ENCODE measurements at regions not wholly inside any gene's neighbourhood (a gene's known extent, or its start where the extent isn't known, plus 50 kb on each side); places are given as distances from the start of the nearest gene placed in this dataset.
A peak's percentile ranks its signal among the peaks of the same experiment; 100 is the strongest.
"Not testable (repeated sequence)": the region's sequence is repeated elsewhere in the genome, so short reads cannot be mapped to it uniquely, and the experiment has no call there.

- not testable (repeated sequence) for DNase-seq
These were observed 60.5 kb downstream of the AREG start for GRCh38 chr4:74505355-74505978.

- not testable (repeated sequence) for DNase-seq
These were observed 64.4 kb downstream of the AREG start for GRCh38 chr4:74509363-74509762.

- DNase-seq: no peak
These were observed 71.4 kb downstream of the AREG start for GRCh38 chr4:74516303-74516702.

GRCh38 chr4:74517996-74518395 lies 73.1 kb downstream of the AREG start:
- no peak for DNase-seq

GRCh38 chr4:74522251-74522991 lies 77.5 kb downstream of the AREG start:
- DNase-seq: no peak

GRCh38 chr4:74523096-74523495 lies 78.2 kb downstream of the AREG start:
- no peak for DNase-seq

- DNase-seq: no peak
These were observed 80.0 kb downstream of the AREG start for GRCh38 chr4:74524985-74525384.

GRCh38 chr4:74527049-74527448 lies 82.1 kb downstream of the AREG start:
- DNase-seq: no peak

- no peak for DNase-seq
These were observed 83.2 kb downstream of the AREG start for GRCh38 chr4:74528178-74528577.

GRCh38 chr4:74529284-74530041 lies 84.5 kb downstream of the AREG start:
- DNase-seq: no peak

- peak; percentile 2 for DNase-seq
These were observed 87.2 kb downstream of the AREG start for GRCh38 chr4:74531963-74532794.

GRCh38 chr4:74534121-74534520 lies 89.2 kb downstream of the AREG start:
- no peak for DNase-seq

GRCh38 chr4:74534936-74535335 lies 90.0 kb downstream of the AREG start:
- no peak for DNase-seq

GRCh38 chr4:74535512-74535911 lies 90.6 kb downstream of the AREG start:
- no peak for DNase-seq

- DNase-seq: no peak
These were observed 91.6 kb downstream of the AREG start for GRCh38 chr4:74536557-74536956.

- DNase-seq: no peak
These were observed 92.5 kb downstream of the AREG start for GRCh38 chr4:74537459-74537858.

- no peak for DNase-seq
These were observed 94.3 kb downstream of the AREG start for GRCh38 chr4:74539044-74539790.

- DNase-seq: no peak
These were observed 95.3 kb downstream of the AREG start for GRCh38 chr4:74540193-74540592.

- no peak for DNase-seq
These were observed 96.7 kb downstream of the AREG start for GRCh38 chr4:74541667-74542066.

- DNase-seq: no peak
These were observed 98.4 kb downstream of the AREG start for GRCh38 chr4:74543231-74543781.

- DNase-seq: no peak
These were observed 99.0 kb downstream of the AREG start for GRCh38 chr4:74543983-74544382.

Data from CD4-positive, alpha-beta T cell treated with Interleukin-6 for 4 hours (primary cell).